ENCODE measurements at regions not wholly inside any gene's neighbourhood (a gene's known extent, or its start where the extent isn't known, plus 50 kb on each side); places are given as distances from the start of the nearest gene placed in this dataset.
"Not testable (repeated sequence)": the region's sequence is repeated elsewhere in the genome, so short reads cannot be mapped to it uniquely, and the experiment has no call there.

GRCh38 chrX:128929271-128930057 lies 593.8 kb downstream of the SMARCA1 start:
- peak; percentile 45 for DNase-seq

- peak; percentile 48 for DNase-seq
Observed at GRCh38 chrX:128928636-128929035, 594.7 kb downstream of the SMARCA1 start.

- DNase-seq = no peak
Observed at GRCh38 chrX:128927363-128927762, 595.9 kb downstream of the SMARCA1 start.

GRCh38 chrX:128906753-128907152 lies 616.5 kb downstream of the SMARCA1 start:
- DNase-seq = no peak

- DNase-seq = no peak
Observed at GRCh38 chrX:128901018-128901417, 622.3 kb downstream of the SMARCA1 start.

- no peak for DNase-seq
Observed at GRCh38 chrX:128897621-128898020, 625.7 kb downstream of the SMARCA1 start.

- no peak for DNase-seq
Observed at GRCh38 chrX:128891554-128891953, 631.7 kb downstream of the SMARCA1 start.

- DNase-seq = no peak
Observed at GRCh38 chrX:128884430-128884829, 638.9 kb downstream of the SMARCA1 start.

GRCh38 chrX:128883650-128884049 lies 639.6 kb downstream of the SMARCA1 start:
- no peak for DNase-seq

GRCh38 chrX:128870361-128870760 lies 652.9 kb downstream of the SMARCA1 start:
- DNase-seq = no peak

GRCh38 chrX:128862557-128862956 lies 660.7 kb downstream of the SMARCA1 start:
- no peak for DNase-seq

GRCh38 chrX:128848374-128848773 lies 674.9 kb downstream of the SMARCA1 start:
- no peak for DNase-seq

- DNase-seq = no peak
Observed at GRCh38 chrX:128846385-128846784, 676.9 kb downstream of the SMARCA1 start.

- DNase-seq = no peak
Observed at GRCh38 chrX:128818690-128819089, 704.6 kb downstream of the SMARCA1 start.

GRCh38 chrX:128816919-128817318 lies 706.4 kb downstream of the SMARCA1 start:
- DNase-seq = peak; percentile 21

GRCh38 chrX:128807367-128807766 lies 715.9 kb downstream of the SMARCA1 start:
- no peak for DNase-seq

GRCh38 chrX:128805236-128805635 lies 718.1 kb downstream of the SMARCA1 start:
- DNase-seq = no peak

GRCh38 chrX:128804828-128805227 lies 718.5 kb downstream of the SMARCA1 start:
- DNase-seq = no peak

GRCh38 chrX:128800138-128800537 lies 723.2 kb downstream of the SMARCA1 start:
- no peak for DNase-seq

- DNase-seq = not testable (repeated sequence)
Observed at GRCh38 chrX:128783139-128783538, 730.9 kb upstream of the ACTRT1 start.

GRCh38 chrX:128781506-128781905 lies 729.3 kb upstream of the ACTRT1 start:
- DNase-seq = peak; percentile 35

- no peak for DNase-seq
Observed at GRCh38 chrX:128780934-128781333, 728.7 kb upstream of the ACTRT1 start.

GRCh38 chrX:128769495-128769894 lies 717.3 kb upstream of the ACTRT1 start:
- no peak for DNase-seq

GRCh38 chrX:128759745-128760144 lies 707.5 kb upstream of the ACTRT1 start:
- no peak for DNase-seq

GRCh38 chrX:128759177-128759576 lies 707.0 kb upstream of the ACTRT1 start:
- DNase-seq = no peak

Measured in NCI-H1092 (cell line).